Renal cortex interstitium (tissue), 11 donors: ENCODE measurements at regions not wholly inside any gene's neighbourhood (a gene's known extent, or its start where the extent isn't known, plus 50 kb on each side); places are given as distances from the start of the nearest gene placed in this dataset.
A peak's percentile ranks its signal among the peaks of the same experiment; 100 is the strongest.

Experiments
- DNase-seq, 11 donors: peaks; one replicate each; pipeline ENCODE4 v3.0.0-alpha.2; 2013; ENCODE audit warnings: low read depth in 9 of 11, low spot score in 4 of 11; ENCODE audit errors: extremely low read depth in 1 of 11

DNA sequence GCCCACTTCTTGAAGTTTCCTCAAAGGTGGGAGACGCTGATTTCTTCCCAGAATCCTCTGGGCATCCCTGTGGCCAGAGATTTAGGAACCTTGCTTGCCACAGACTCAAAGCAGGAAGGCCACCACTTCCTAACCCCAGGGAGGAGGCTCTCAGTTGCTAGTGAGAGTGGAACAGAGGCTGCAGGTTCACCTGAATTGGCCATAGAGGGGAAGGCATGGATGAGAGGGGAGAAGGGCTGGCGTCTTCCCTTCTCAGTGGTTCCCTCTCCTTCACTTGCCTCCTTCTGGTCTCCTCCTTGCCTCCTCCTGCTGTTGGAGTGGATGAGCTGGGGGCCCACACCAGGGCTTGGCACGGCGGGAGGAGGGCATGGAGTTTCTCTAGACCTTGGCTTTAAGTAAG is 185.7 kb downstream of the ADAMTS15 start:
- DNase-seq, result no peak

DNA sequence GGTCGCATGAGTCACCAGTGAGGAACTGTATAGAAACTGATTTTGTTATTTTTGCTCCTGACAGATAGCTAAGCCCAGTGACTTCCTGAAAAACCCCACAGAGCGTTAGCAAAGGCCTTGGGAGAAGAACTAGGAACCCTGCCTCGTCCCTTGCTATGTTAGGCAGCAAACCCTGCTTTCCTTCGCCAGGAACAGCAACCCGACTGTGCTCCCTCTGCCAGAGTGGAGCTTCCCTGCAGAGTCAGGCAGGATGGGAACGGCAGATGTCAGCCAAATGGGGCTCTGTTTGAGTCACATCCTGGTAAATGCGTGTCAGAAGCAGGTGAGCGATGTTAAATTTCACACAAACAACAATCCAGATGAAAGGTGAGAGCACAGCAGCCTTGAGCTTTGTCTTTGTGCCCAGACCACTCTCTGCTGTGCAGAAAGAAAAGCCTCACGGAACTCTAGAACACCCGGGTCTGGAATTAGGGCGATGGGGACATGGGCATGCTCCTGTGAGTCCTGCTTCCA is 186.6 kb downstream of the ADAMTS15 start:
- no peak for DNase-seq

DNA sequence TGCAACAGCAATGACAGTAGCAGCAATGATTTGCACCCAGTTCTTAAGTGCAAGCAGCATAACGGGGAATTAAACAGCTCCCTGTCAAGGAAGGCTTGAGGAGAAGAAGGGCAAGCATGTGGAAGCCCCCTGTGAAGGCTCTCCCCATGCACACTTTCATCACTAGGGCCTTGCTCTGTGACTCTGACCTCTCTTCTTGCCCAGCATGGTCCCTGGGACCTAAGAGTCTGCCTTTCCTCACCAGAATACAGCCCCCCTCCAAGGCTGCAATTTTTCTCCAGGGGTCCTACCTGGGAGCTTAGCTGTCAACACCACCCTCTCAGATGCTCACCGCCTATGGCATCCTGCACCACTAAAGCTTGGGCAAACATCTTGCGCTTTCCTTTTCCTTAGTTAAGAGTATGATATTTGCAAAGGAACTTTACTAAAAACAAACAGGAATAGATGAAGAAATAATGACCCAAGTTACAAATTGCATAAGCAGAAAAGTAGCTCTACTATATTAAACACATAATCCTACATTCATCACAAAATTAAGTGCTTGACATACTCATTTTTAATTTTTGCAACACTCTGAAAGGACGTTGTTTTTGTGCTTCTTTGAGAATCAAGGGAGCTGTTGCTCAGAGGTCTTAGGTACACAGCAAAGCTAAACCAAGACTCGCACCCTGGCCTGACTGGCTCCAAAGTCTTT is 187.6 kb downstream of the ADAMTS15 start:
- no peak for DNase-seq

DNA sequence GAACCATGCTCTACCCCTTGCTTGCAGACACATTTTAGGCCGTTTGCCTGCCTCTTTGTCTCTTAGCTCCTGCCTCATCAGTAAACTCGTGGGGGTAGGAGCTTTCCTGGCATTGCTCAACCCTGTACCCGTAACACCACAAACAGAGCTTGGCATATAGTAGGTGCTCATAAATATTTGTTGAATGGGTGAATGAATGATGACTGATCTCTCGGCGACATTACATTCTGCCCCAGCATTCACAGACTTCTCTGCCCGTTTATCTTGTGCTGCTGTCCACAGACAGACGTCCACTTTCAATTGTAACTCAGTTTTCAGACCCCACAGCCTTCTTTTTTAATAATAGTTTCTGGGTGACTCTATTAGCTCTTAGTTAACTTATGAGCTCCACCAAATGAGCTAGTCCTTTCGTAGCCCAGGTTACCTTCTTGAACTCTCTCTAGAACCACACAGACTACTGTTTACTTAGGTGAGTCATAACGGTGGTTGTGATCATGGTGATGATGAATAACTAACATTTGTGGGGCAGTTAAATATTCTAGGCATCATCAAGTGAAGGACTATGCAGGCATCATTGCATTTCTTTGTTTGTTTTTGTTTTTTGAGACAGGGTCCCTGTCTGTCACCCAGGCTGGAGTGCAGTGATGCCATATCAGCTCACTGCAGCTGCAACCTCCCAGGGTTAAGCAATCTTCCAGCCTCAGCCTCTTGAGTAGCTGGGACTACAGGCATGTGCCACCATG is 188.4 kb downstream of the ADAMTS15 start:
- no peak for DNase-seq

DNA sequence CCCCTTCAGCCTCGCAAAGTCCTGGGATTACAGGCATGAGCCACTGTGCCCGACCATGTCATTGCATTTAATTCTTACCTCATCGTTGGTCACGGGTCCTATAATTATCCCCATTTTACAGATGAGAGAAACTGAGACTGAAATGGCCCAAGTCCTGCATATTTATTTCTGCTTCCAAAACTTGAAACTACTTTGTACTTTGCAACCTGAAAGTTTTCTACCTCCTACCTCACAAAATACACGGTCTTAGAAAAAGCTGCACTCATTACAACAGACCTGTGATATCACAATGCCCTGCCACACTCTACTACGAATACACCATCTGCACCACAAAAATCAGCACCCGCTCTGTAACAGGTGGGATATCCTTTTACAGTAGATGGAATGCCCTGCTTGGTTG is 189.1 kb downstream of the ADAMTS15 start:
- no peak for DNase-seq

DNA sequence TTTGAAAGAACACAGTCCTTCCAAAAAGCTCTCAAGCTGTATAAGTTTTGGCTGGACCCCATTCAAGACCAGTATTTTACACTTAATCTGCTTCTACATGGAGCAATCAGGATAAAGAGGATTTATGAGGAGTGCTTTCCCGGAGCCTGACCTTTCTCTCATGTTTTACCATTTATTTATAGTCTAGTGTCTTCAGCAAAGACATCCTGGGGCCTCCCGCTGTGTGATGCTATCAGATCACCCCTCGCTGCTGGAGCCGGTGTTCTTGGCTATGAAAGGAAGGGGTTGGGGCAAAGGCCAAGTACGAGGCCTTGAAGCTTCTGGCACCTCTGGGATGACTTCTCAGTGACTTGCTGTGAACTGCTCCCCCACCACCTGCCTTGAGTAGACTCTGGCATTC is 189.6 kb downstream of the ADAMTS15 start:
- peak in 5 of 11 donors; percentile 38 to 67 (median 62) for DNase-seq

DNA sequence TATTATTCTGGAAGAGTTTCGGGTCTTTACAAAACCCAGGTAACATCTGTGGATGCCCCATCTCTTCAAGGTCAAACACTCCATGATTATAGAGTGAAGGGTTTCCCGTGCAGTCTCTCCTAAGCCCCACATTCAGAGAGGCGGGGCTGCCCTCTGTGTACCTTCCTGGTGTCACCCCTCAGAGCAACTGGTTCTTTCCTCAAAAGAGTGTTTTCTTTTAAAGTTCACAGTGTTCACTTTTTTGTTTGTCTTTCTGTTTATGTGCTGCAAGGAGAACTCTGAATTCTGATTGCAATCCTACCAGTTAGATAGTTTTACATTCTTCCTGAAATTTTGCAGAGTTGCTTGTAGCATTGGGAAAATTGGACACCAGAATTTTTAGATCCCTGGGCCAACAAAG is 190.2 kb downstream of the ADAMTS15 start:
- DNase-seq, result no peak

DNA sequence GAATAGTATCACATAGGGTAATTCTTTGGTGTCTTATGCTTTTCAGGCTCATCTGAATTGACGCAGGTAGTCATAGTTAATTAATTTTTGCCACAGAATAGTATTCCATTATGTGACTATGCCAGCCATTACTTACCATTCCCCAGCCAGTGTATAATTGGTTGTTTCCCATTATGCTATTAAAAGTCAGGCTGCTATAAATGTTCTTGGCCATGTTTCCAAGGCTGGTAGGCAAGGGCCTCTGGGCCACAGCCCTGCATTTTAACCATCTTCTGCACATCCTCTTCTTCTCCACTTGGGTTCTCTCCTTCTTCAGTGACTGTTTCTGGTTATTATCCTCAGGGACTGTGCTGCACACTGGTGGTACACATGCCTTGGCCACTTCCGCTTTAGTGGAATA is 190.9 kb downstream of the ADAMTS15 start:
- no peak for DNase-seq

DNA sequence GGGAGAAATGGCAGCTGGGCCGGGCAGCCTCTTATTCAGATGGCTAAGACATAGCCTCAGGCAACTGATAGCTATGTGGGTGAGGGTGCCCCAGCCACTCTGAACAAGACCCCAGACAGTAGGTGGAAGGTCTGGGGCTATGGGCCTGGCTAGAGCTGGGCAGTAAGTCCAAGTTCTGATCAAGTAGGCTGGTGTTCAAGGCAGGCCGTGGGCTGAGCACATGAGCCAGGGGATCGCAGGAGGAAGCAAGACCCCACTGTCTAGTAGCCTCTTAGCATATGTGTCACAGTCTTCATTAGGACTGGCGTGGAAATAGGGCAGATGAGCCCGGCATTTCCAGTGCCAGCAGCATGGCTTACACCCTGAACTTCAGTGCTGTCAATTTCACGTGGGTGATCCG is 192.1 kb downstream of the ADAMTS15 start:
- no peak for DNase-seq

DNA sequence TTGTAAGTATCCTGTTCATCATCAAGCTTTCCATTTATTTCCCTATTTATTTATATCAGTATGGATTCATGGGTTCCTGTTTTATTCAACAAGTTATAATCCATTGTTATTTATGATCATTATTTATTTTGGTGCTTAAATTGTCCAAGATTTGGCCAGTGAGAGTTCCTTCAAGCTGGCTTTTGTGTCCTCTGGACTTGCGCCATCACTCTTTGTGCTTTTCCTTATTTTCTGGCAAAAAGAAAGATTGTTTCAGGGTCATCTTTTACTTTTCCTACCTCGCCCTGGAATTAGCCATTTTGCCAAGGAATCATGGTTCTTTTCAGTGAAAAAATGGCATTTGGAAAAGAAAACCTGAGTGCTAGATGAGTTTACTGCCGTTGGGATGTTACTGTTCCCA is 193.4 kb downstream of the ADAMTS15 start:
- no peak for DNase-seq

DNA sequence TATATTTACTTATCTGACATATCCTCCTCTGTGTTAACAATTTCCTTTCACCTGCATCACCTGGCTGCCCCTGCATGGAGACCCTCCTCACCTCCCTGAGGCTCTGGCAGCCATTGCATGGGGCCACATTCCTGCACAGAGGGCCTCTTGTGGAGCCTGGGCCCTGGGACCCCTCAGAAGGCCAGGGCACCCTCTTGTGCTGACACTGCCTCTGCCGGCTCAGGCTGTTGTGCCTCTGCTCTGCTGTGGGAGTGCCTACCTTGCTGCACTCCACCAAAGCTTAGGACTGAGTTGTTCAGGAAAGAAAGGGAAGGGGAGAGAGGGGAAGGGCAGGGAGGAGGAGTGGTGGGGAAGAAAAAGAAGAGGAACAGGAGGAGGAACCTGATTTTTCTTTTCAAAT is 194.5 kb downstream of the ADAMTS15 start:
- no peak for DNase-seq

DNA sequence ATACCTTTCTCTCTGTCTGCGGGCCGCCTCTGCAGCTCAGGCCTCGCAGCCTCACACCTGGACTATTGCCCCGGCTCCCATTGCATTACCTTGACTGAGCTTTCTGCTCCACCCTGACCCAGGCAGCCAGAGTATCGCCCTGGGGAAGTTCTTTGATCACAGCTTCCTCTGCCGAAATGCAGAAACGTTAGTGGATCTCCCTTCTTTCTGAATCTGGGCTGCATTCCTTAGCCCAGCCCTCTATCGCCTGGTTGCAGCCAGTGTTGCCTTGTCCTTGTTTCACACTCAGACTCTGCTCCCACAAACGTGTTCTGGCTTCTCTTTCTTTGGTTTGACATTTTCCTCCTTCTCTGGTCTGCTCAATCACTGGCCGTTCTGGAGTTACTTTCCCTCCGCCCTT is 195.7 kb downstream of the ADAMTS15 start:
- no peak for DNase-seq

DNA sequence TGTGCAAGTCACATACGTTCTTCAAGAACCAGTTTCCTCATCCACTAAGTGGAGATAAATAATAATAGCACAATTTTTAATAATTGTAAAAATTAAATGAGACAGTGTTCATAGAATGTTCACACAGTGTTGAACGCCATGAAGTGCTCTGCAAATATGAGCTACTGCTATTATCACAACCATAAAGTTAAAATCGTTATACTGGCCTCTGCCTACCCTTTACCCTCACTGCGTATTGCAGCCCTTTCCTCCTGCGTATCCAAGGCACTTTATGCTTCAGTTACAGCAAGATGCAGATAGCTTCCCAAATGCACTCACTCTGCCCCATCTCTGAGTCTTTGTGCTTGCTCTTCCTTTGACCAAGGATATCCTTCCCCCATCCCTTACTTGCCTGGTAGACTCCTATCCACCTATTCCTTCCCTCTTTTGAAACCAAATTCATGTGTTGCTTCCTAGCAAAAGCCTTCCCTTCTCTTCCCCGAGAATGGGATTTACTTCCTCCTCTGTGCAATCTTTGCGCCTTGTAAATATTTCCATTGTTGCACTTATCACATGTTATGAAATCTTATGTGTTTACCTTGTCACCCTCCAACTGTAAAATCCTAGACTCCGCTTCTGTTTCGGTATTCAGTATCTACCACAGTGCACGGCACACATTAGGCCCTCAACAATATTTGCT is 196.9 kb downstream of the ADAMTS15 start:
- no peak for DNase-seq

DNA sequence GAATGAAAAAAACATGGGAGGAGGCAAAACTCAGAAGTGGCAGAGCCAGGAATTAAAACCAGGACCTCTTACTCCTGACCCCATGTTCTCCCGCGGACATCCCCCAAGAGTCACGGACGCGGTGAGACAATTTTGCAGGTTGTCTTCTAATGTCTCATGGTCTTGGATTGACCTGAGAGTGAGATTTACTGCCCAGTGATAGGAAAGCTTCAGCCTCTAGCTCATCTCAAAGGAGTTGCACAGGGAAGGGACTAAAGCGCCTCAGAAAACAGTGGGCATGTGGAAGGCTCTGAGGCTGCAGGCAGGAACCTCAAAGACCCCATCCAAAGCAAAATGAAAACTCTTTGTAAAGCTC is 197.4 kb downstream of the ADAMTS15 start:
- no peak for DNase-seq

DNA sequence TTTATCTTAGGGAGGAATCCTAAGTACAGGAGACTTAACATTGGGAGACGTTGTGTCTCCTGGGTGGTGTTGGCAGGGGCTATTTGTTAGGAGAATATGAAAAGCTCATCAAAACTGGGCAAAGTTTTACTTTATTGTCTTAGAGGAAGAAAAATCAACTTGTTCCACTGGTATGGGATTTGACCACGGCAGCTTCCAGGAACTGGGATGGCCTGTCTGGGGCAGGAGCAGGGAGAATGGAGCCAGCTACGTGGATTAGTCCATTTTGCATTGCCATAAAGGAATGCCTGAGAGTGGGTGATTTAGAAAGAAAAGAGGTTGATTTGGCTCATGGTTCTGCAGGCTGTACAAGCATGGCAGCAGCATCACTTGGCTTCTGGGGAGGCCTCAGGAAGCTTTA is 198.4 kb downstream of the ADAMTS15 start:
- no peak for DNase-seq

DNA sequence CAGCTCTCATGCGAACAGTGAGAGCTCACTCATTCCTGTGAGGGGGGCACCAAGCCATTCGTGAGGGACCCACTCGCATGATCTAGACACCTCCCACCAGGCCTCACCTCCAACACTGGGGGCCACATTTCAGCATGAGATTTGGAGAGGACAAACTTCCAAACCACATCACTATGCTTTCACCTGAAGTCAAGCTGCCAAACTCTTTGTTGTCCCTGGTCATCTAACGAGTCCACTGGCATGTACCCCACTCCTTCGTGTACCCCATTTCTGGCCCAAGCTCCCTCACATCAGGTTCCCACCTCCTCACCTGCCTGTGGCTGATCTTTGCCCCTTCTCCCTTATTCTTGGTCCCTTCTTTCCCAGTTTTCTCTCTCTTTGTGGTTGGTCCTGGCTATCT is 198.9 kb downstream of the ADAMTS15 start:
- DNase-seq, result no peak

DNA sequence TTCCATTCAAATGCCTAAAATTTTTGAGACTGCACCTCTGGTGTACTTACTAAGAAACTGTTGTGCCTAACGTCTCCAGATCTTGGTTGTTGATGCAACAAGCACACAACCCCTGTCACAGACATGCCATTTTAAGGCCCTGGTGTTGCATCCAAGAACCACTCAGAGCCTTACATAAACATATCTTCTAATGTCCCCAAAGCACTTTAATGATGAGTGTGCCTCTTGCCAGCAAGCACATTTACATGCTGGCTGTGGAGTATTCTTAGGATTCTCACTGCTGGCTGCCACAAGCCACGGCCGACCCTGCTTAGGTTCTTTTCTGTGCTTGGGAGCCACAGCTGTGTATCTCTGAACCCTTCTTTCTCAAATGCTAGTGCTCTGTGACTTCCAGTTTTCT is 201.4 kb downstream of the ADAMTS15 start:
- DNase-seq, result no peak

DNA sequence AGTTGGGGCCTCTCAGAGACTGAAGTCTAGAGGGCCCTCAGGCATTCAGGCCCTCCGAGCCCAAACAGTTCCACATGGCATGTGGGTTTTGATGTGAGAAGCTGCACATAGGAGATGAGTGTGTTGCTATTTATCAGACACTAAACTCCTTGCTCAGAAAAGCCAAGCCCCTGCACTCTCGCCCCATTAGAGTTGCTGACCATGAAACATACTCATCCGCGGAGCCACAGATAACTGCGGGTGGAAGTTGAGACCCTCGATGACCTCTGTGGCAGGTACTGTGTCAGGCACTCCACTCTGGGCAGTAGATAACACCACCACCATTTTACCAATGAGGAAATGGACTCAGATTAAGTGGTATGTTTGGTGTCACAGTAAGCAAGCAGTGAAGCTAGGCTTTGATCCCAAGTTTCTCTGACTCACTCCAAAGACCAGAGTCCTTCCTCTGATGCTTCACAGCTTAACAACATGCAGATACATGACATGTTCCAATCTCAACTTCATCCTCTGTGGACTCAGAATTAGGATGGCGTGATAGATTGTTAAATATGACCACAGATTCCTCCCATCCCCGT is 202.1 kb downstream of the ADAMTS15 start:
- DNase-seq, result no peak

DNA sequence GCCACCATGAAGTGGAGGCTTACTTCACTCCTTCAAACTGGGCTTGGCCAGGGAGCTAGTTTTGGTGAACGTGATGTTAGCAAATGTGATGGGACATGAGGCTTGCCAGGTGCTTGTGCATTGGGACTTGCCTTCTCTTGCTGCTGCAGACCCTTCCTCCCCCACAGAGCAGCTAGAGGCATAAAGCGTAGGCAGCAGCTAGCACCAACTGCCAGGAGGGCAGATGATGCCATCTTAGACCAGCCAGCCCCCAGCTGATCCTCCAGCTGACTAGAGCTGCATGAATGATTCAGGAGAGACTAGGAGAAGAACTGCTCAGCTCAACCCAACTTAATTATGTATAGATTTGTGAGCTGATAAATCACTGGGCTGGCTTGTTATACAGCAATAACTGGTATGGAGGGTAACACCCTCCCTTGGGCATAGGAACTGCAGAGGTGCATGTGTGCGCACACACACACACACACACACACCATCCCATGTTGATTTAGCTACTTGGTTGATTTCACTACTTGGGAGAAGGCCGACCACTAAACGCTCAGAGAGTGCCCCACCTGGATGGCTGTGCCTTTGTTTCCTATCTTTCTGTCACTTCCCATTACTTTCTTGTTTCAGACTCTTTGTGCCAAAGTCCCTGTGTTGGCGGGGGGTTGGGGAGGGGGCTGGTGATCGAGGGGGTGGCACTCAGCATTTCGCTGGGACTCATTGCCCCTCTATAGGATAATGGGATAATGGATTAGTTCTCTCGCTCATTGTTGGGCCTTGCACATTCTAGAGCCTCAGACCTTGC is 202.8 kb downstream of the ADAMTS15 start:
- DNase-seq, result no peak
